H9 (cell line): ENCODE measurements at regions not wholly inside any gene's neighbourhood (a gene's known extent, or its start where the extent isn't known, plus 50 kb on each side); places are given as distances from the start of the nearest gene placed in this dataset.

ENCODE experiments used
- DNase-seq: peaks from one replicate; pipeline ENCODE4 v3.0.0-alpha.2; 2017
- H2AFZ ChIP-seq: one replicate; pipeline ENCODE4 v1.6.1; 2013; ENCODE audit warnings: mild to moderate bottlenecking, low read length, control low read depth, moderate library complexity
- H2AK5ac ChIP-seq: 2 replicates; pipeline ENCODE4 v1.6.1; 2013; ENCODE audit warnings: low read length, control low read depth, mixed read lengths; ENCODE audit not compliant: insufficient read length
- H2BK120ac ChIP-seq: one replicate; pipeline ENCODE4 v1.6.1; 2013; ENCODE audit warnings: low read depth, mild to moderate bottlenecking, low read length, control low read depth, inconsistent platforms; ENCODE audit not compliant: poor library complexity, severe bottlenecking
- H2BK12ac ChIP-seq: 2 replicates; pipeline ENCODE4 v1.6.1; 2013; ENCODE audit warnings: low read length, control low read depth, mixed read lengths, low read depth; ENCODE audit not compliant: insufficient read length
- H2BK15ac ChIP-seq: 2 replicates; pipeline ENCODE4 v1.6.1; 2013; ENCODE audit warnings: low read depth, low read length, control low read depth
- H2BK20ac ChIP-seq: one replicate; pipeline ENCODE4 v1.6.1; 2013; ENCODE audit warnings: low read depth, mild to moderate bottlenecking, low read length, control low read depth, inconsistent platforms; ENCODE audit not compliant: poor library complexity, severe bottlenecking
- H2BK5ac ChIP-seq: 2 replicates; pipeline ENCODE4 v1.6.1; 2013; ENCODE audit warnings: low read length, control low read depth, mixed read lengths; ENCODE audit not compliant: insufficient read length
- H3K14ac ChIP-seq: 2 replicates; pipeline ENCODE4 v1.6.1; 2013; ENCODE audit warnings: low read length, control low read depth; ENCODE audit not compliant: insufficient read depth
- H3K18ac ChIP-seq: 2 replicates; pipeline ENCODE4 v1.6.1; 2013; ENCODE audit warnings: low read depth, mild to moderate bottlenecking, mixed read lengths, low read length, control low read depth; ENCODE audit not compliant: insufficient read length
- H3K23ac ChIP-seq: 2 replicates; pipeline ENCODE4 v1.6.1; 2013; ENCODE audit warnings: low read length, control low read depth, mixed read lengths, low read depth; ENCODE audit not compliant: insufficient read length
- H3K23me2 ChIP-seq: 2 replicates; pipeline ENCODE4 v1.6.1; 2013; ENCODE audit warnings: low read depth, mild to moderate bottlenecking, mixed read lengths, low read length, control low read depth; ENCODE audit not compliant: insufficient read length, poor library complexity, severe bottlenecking
- H3K27ac ChIP-seq: 2 replicates; pipeline ENCODE4 v1.5.1; 2013; ENCODE audit warnings: low read length, control low read depth, mixed read lengths, low read depth; ENCODE audit not compliant: insufficient read length
- H3K27me3 ChIP-seq: 2 replicates; pipeline ENCODE4 v1.6.1; 2013; ENCODE audit warnings: low read length, control low read depth, inconsistent platforms; ENCODE audit not compliant: insufficient read depth
- H3K4ac ChIP-seq: 2 replicates; pipeline ENCODE4 v1.6.1; 2013; ENCODE audit warnings: low read depth, mild to moderate bottlenecking, control low read depth, inconsistent platforms, low read length, moderate library complexity
- H3K4me1 ChIP-seq: 2 replicates; pipeline ENCODE4 v1.6.1; 2013; ENCODE audit warnings: low read length, control low read depth, inconsistent platforms; ENCODE audit not compliant: insufficient read depth
- H3K4me2 ChIP-seq: 2 replicates; pipeline ENCODE4 v1.6.1; 2013; ENCODE audit warnings: low read length, control low read depth, mixed read lengths; ENCODE audit not compliant: insufficient read length, insufficient read depth
- H3K56ac ChIP-seq: 2 replicates; pipeline ENCODE4 v1.6.1; 2013; ENCODE audit warnings: low read depth, mild to moderate bottlenecking, mixed read lengths, low read length, control low read depth; ENCODE audit not compliant: insufficient read length
- H3K79me1 ChIP-seq: 2 replicates; pipeline ENCODE4 v1.6.1; 2013; ENCODE audit warnings: low read depth, mild to moderate bottlenecking, moderate library complexity, low read length, control low read depth, inconsistent platforms; ENCODE audit not compliant: insufficient read depth, poor library complexity, severe bottlenecking
- H3K79me2 ChIP-seq: 2 replicates; pipeline ENCODE4 v1.6.1; 2013; ENCODE audit warnings: low read length, control low read depth, inconsistent platforms; ENCODE audit not compliant: insufficient read depth
- H3K9ac ChIP-seq: 2 replicates; pipeline ENCODE4 v1.6.1; 2013; ENCODE audit warnings: low read length, control low read depth, mixed read lengths; ENCODE audit not compliant: insufficient read length; ENCODE audit errors: extremely low read depth
- H3K9me3 ChIP-seq: one replicate; pipeline ENCODE4 v1.6.1; 2013; ENCODE audit warnings: low read depth, low read length, inconsistent platforms; ENCODE audit not compliant: control insufficient read depth
- H3T11ph ChIP-seq: one replicate; pipeline ENCODE4 v1.6.1; 2013; ENCODE audit warnings: mild to moderate bottlenecking, low read length, control low read depth, inconsistent platforms
- H4K20me1 ChIP-seq: one replicate; pipeline ENCODE4 v1.6.1; 2013; ENCODE audit not compliant: control insufficient read depth, insufficient read length, insufficient read depth
- H4K5ac ChIP-seq: 2 replicates; pipeline ENCODE4 v1.6.1; 2013; ENCODE audit warnings: low read depth, mild to moderate bottlenecking, mixed read lengths, low read length, control low read depth; ENCODE audit not compliant: insufficient read length
- H4K8ac ChIP-seq: replicated peaks from 2 replicates; pipeline ENCODE4 v1.6.1; 2013; ENCODE audit warnings: low read length, control low read depth, mixed read lengths, low read depth; ENCODE audit not compliant: insufficient read length
- H4K91ac ChIP-seq: 2 replicates; pipeline ENCODE4 v1.6.1; 2013; ENCODE audit warnings: low read depth, mild to moderate bottlenecking, moderate library complexity, mixed read lengths, low read length, control low read depth; ENCODE audit not compliant: insufficient read length
- H3K27ac Mint-ChIP-seq, 3 experiments: 2 replicates in 2 of 3; 3 replicates in 1 of 3; pipeline ENCODE4 v1.8.0; 2020 to 2021; ENCODE audit warnings: mixed read lengths in 3 of 3, mild to moderate bottlenecking in 1 of 3, moderate library complexity in 1 of 3
- H3K27me3 Mint-ChIP-seq: 2 replicates; pipeline ENCODE4 v1.8.0; 2021; ENCODE audit warnings: low read depth, mild to moderate bottlenecking, moderate library complexity, mixed read lengths
- H3K36me3 Mint-ChIP-seq, 3 experiments: 2 replicates in 2 of 3; 3 replicates in 1 of 3; pipeline ENCODE4 v1.8.0; 2020 to 2021; ENCODE audit warnings: low read depth in 3 of 3, mixed read lengths in 3 of 3; ENCODE audit not compliant: insufficient read depth in 1 of 3
- H3K4me1 Mint-ChIP-seq, 2 experiments: 2 replicates each; pipeline ENCODE4 v1.8.0; 2020; ENCODE audit warnings: mixed read lengths in 2 of 2
- H3K4me3 Mint-ChIP-seq, 2 experiments: 2 replicates in 1 of 2; 3 replicates in 1 of 2; pipeline ENCODE4 v1.8.0; 2020 to 2021; ENCODE audit warnings: mild to moderate bottlenecking in 2 of 2, mixed read lengths in 2 of 2, moderate library complexity in 1 of 2
- H3K9me3 Mint-ChIP-seq, 2 experiments: 2 replicates in 1 of 2; 3 replicates in 1 of 2; pipeline ENCODE4 v1.8.0; 2020; ENCODE audit warnings: mild to moderate bottlenecking in 2 of 2, mixed read lengths in 2 of 2, moderate library complexity in 1 of 2
- WGBS: extraction: QIAGEN DNeasy Blood & Tissue Kit; methylation state at CpG from one replicate; pipeline ENCODE4 v1.1.7; 2013; ENCODE audit warnings: missing lambda C conversion rate, low lambda C conversion rate, mixed read lengths; ENCODE audit not compliant: insufficient read length; ENCODE audit errors: extremely low coverage; 5-methylcytosine and 5-hydroxymethylcytosine counted together
- TF ChIP-seq, protein P1 (sequence below): fragments of 200-600 bp; sonication (generic); conservative IDR thresholded peaks from 3 replicates; pipeline ENCODE4 v1.8.0; 2021; ENCODE audit warnings: antibody characterized with exemption, mild to moderate bottlenecking

DNA sequence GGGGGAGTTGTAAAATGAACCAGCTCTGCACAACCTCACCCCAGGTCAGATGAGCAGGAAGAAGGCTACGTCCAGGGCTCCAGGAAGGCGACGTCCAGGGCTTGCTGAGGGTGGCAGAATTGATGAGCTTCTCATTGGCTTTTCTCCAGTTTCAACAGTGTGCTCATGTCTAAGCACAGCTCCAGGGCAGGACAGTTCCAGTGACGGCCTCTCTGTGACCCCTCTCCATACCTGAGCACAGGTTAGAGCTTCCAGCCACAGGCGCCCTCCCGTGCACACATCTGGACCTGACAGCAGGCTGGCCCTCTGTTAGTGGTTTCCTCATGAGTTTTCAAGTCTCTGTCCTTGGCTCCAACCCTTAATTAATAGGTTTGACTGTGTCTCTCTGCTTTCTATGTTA lies 327.6 kb downstream of the ZNF516 start:
- no peak for DNase-seq
- no peaks in the 10 kb centered on the region for H3K4me1 Mint-ChIP-seq

More for the DNA sequence above, 327.6 kb downstream of the ZNF516 start:
- Histone ChIP-seq H3K23ac (no peak overlapping the region), H2AK5ac (no peak overlapping the region), H2BK12ac (no peak overlapping the region), H2AFZ (no peak overlapping the region), H4K91ac (no peak overlapping the region), H3K56ac (no peak overlapping the region), H2BK120ac (no peak overlapping the region), H3K23me2 (no peaks in the 10 kb centered on the region), H3K9ac (no peak overlapping the region), H2BK20ac (no peak overlapping the region), H3K18ac (no peak overlapping the region), H3K27me3 (no peaks in the 10 kb centered on the region), H3K4me1 (no peaks in the 10 kb centered on the region), H3K4ac (no peak overlapping the region), H4K5ac (no peak overlapping the region), H3K27ac (no peak overlapping the region), H3K9me3 (no peaks in the 10 kb centered on the region), H3K79me1 (no peaks in the 10 kb centered on the region), H3T11ph (no peak overlapping the region), H2BK15ac (no peak overlapping the region), H4K20me1 (no peaks in the 10 kb centered on the region), H4K8ac (no peak overlapping the region), H3K14ac (no peak overlapping the region), H3K4me2 (no peak overlapping the region), H2BK5ac (no peak overlapping the region), H3K79me2 (no peaks in the 10 kb centered on the region)
- TF ChIP-seq, protein P1, sequence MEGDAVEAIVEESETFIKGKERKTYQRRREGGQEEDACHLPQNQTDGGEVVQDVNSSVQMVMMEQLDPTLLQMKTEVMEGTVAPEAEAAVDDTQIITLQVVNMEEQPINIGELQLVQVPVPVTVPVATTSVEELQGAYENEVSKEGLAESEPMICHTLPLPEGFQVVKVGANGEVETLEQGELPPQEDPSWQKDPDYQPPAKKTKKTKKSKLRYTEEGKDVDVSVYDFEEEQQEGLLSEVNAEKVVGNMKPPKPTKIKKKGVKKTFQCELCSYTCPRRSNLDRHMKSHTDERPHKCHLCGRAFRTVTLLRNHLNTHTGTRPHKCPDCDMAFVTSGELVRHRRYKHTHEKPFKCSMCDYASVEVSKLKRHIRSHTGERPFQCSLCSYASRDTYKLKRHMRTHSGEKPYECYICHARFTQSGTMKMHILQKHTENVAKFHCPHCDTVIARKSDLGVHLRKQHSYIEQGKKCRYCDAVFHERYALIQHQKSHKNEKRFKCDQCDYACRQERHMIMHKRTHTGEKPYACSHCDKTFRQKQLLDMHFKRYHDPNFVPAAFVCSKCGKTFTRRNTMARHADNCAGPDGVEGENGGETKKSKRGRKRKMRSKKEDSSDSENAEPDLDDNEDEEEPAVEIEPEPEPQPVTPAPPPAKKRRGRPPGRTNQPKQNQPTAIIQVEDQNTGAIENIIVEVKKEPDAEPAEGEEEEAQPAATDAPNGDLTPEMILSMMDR, result peak; percentile 34; the same call in 2 of the 3 replicates
- peak overlapping the region in 1 of 3 experiments; percentile 73; a peak in 2 of 7 replicates for H3K27ac Mint-ChIP-seq
- no CpG with 5 or more reads among the region's 6 CpGs for WGBS
- no peaks in the 10 kb centered on the region for H3K9me3 Mint-ChIP-seq
- H3K4me3 Mint-ChIP-seq, result no peak overlapping the region
- H3K36me3 Mint-ChIP-seq, result no peaks in the 10 kb centered on the region
- H3K27me3 Mint-ChIP-seq, result no peaks in the 10 kb centered on the region
